Adrenal gland (tissue), 9 donors: ENCODE measurements at regions not wholly inside any gene's neighbourhood (a gene's known extent, or its start where the extent isn't known, plus 50 kb on each side); places are given as distances from the start of the nearest gene placed in this dataset.

Experiments
- DNase-seq, 7 donors: peaks; one replicate each; pipeline ENCODE4 v3.0.0-alpha.2; 2019 to 2020
- H3K27ac ChIP-seq, 5 donors: fragments of 200-600 bp; sonication (generic) in 4 of 5; 1 replicate in 3 of 5; 2 replicates in 2 of 5; pipeline versions ENCODE4 v1.5.1 to v1.8.0; 2016 to 2020; ENCODE audit warnings: mild to moderate bottlenecking in 1 of 5
- H3K27me3 ChIP-seq: fragments of 200-600 bp; 2 replicates; pipeline ENCODE4 v1.8.0; 2021
- H3K36me3 ChIP-seq, 2 donors: fragments of 200-600 bp; replicated peaks in 1 of 2; 1 replicate in 1 of 2; 2 replicates in 1 of 2; pipeline versions ENCODE4 v1.5.1 to v1.8.0; 2018 to 2022
- H3K4me1 ChIP-seq, 2 donors: fragments of 200-600 bp; replicated peaks in 1 of 2; 1 replicate in 1 of 2; 2 replicates in 1 of 2; pipeline versions ENCODE4 v1.5.1 to v1.8.0; 2018 to 2021
- H3K4me3 ChIP-seq, 4 donors: fragments of 200-600 bp; sonication (generic) in 3 of 4; one replicate each; pipeline ENCODE4 v1.5.1; 2016 to 2018
- H3K9me3 ChIP-seq, 3 donors: fragments of 200-600 bp; sonication (generic) in 1 of 3; replicated peaks in 1 of 3; 1 replicate in 2 of 3; 2 replicates in 1 of 3; pipeline versions ENCODE4 v1.5.1 to v1.8.0; 2016 to 2021
- POLR2A ChIP-seq, 2 donors: fragments of 450-650 bp; IDR thresholded peaks; one replicate each; pipeline ENCODE4 v1.6.1; 2017; ENCODE audit warnings: antibody characterized with exemption in 2 of 2, mild to moderate bottlenecking in 2 of 2, moderate library complexity in 1 of 2
- WGBS, 4 donors: extraction: QIAGEN DNeasy Blood & Tissue Kit in 2 of 4; methylation state at CpG; one replicate each; pipeline versions ENCODE4 v1.1.5 to v1.1.7; 2013 to 2017; 5-methylcytosine and 5-hydroxymethylcytosine counted together
- intact Hi-C, 2 donors: fragments of 100-400 bp; cut with DNase I; formaldehyde crosslinking; loops; one replicate each; pipeline versions ENCODE4 v1.14.1 to v1.15.0; 2022 to 2023
- TF ChIP-seq, protein P1 (sequence below), 6 experiments: fragments of 450-650 bp in 4 of 6; fragments of 200-600 bp in 2 of 6; sonication (generic) in 1 of 6; IDR thresholded peaks; 1 replicate in 5 of 6; 2 replicates in 1 of 6; pipeline versions ENCODE4 v1.5.1 to v1.8.0; 2016 to 2021; ENCODE audit warnings: antibody characterized with exemption in 6 of 6, mild to moderate bottlenecking in 2 of 6, moderate library complexity in 1 of 6
- donor health status: healthy with polysubstance abuse.
- donor health status: Bipolar disorder and iron deficiency.
- donor health status: DM: yes; HTN: yes; CAD: no.
- donor health status: DM: no; HTN: no; CAD: no.
- donor health status: DM: no; HTN: no; CAD: no.

DNA sequence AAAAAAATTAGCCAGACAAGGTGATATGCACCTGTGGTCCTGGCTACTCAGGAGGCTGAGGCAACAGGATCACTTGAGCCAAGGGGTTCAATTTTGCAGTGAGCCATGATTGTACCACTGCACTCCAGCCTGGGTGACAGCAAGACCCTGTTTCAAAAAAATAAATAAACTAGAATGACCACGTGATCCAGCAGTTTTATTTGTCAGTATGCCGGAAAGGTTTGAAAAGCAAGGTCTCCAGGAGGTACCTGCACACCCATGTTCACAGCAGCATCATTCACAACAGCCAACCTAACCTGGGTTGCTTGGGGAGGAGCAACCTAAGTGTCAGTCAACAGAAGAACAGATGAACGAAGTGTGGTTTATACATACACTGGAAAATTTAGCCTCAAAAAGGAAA lies 78.7 kb upstream of the SEPTIN5 start:
- Histone ChIP-seq H3K36me3 (no peaks in the 10 kb centered on the region), H3K4me1 (no peaks in the 10 kb centered on the region), H3K9me3 (no peaks in the 10 kb centered on the region), H3K4me3 (no peak overlapping the region), H3K27ac (no peak overlapping the region), H3K27me3 (no peaks in the 10 kb centered on the region)
- TF ChIP-seq, protein P1, sequence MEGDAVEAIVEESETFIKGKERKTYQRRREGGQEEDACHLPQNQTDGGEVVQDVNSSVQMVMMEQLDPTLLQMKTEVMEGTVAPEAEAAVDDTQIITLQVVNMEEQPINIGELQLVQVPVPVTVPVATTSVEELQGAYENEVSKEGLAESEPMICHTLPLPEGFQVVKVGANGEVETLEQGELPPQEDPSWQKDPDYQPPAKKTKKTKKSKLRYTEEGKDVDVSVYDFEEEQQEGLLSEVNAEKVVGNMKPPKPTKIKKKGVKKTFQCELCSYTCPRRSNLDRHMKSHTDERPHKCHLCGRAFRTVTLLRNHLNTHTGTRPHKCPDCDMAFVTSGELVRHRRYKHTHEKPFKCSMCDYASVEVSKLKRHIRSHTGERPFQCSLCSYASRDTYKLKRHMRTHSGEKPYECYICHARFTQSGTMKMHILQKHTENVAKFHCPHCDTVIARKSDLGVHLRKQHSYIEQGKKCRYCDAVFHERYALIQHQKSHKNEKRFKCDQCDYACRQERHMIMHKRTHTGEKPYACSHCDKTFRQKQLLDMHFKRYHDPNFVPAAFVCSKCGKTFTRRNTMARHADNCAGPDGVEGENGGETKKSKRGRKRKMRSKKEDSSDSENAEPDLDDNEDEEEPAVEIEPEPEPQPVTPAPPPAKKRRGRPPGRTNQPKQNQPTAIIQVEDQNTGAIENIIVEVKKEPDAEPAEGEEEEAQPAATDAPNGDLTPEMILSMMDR (IDR thresholded peaks at IDR 0.05), result no peak
- no peak for TF ChIP-seq POLR2A (IDR thresholded peaks at IDR 0.05)
- intact Hi-C loops, result loop anchor here in 1 of 2 donors (10.0 kb wide), 1 partner anchor 491 kb away; the partner anchor contains the start of gene ESS2
- 69 to 85% (median 79%) methylated on average over 3 of the region's 3 CpGs for WGBS, 4 donors
- DNase-seq, result no peak

DNA sequence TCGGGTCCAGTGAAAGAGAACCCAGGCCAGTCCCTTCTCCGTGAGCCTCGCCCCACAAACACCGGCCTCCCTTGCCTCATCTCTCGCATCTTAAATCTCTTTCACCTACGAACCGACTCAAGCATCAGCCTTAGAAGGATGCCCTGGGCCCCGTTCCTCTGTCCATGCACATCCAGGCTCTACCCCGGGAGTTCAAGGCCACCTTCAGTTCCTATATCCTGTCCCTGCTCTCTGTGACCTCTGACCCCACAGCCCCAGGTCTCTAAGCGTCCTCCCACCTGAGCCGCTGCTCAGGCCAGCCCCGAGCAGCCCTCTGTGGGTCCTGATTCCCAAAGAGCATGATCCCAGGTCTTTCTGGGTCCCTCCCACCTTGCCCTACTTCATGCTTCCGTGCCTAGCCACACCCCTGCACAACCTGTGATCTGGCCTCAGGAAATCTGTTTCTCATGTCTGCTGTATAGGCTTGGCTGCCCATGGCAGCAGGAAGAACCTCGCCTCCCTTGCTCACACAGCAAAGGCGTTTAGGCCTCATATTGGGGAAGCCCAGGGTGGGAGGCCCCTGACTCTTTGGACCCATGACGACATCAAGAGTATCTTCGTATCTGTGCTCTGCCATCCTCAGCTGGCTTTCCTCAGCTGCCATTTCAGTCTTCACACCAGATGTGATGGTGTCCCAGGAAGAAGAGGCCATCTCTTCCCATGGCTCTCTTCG lies 77.5 kb upstream of the SEPTIN5 start:
- WGBS, 4 donors, result 83 to 89% (median 87%) methylated on average over 16 to 18 of the region's 18 CpGs
- Histone ChIP-seq H3K36me3 (no peaks in the 10 kb centered on the region), H3K4me1 (no peaks in the 10 kb centered on the region), H3K9me3 (no peaks in the 10 kb centered on the region), H3K27ac (no peak overlapping the region), H3K4me3 (no peak overlapping the region), H3K27me3 (no peaks in the 10 kb centered on the region)
- peak in 1 of 7 donors; percentile 35 for DNase-seq
- intact Hi-C loops, result loop anchor here in 1 of 2 donors (10.0 kb wide), 1 partner anchor 492 kb away; the partner anchor contains the start of gene ESS2
- TF ChIP-seq, protein P1 (IDR thresholded peaks at IDR 0.05), result no peak
- TF ChIP-seq POLR2A (IDR thresholded peaks at IDR 0.05), result no peak

GRCh38 chr22:19637408-19638281 lies 76.7 kb upstream of the SEPTIN5 start:
- WGBS, 4 donors, result 81 to 86% (median 84%) methylated on average over 12 to 15 of the region's 15 CpGs
- intact Hi-C loops, result loop anchor here in 1 of 2 donors (10.0 kb wide), 1 partner anchor 493 kb away; the partner anchor contains the start of gene ESS2

More at GRCh38 chr22:19637408-19638281, 76.7 kb upstream of the SEPTIN5 start:
- Histone ChIP-seq H3K4me3 (no peak overlapping the region), H3K36me3 (no peaks in the 10 kb centered on the region), H3K9me3 (no peaks in the 10 kb centered on the region), H3K27me3 (no peaks in the 10 kb centered on the region), H3K27ac (no peak overlapping the region), H3K4me1 (no peaks in the 10 kb centered on the region)
- no peak for DNase-seq
- no peak for TF ChIP-seq POLR2A (IDR thresholded peaks at IDR 0.05)
- TF ChIP-seq, protein P1 (IDR thresholded peaks at IDR 0.05), result no peak
